Prostate gland (tissue), 2 donors: ENCODE measurements at regions not wholly inside any gene's neighbourhood (a gene's known extent, or its start where the extent isn't known, plus 50 kb on each side); places are given as distances from the start of the nearest gene placed in this dataset.

Experiments
- POLR2A ChIP-seq: fragments of 450-650 bp; IDR thresholded peaks from one replicate; pipeline ENCODE4 v1.6.1; 2016; ENCODE audit warnings: antibody characterized with exemption, mild to moderate bottlenecking
- POLR2AphosphoS5 ChIP-seq: sonication (generic); formaldehyde crosslinking; IDR thresholded peaks from one replicate; pipeline ENCODE4 v1.6.1; 2017; ENCODE audit warnings: antibody characterized with exemption
- TF ChIP-seq, protein P1 (sequence below), 4 experiments: fragments of 200-600 bp in 2 of 4; fragments of 450-650 bp in 2 of 4; sonication (generic) in 2 of 4; IDR thresholded peaks; 1 replicate in 3 of 4; 2 replicates in 1 of 4; pipeline ENCODE4 v1.5.1; 2016 to 2019; ENCODE audit warnings: antibody characterized with exemption in 4 of 4, mild to moderate bottlenecking in 2 of 4, moderate library complexity in 2 of 4

DNA sequence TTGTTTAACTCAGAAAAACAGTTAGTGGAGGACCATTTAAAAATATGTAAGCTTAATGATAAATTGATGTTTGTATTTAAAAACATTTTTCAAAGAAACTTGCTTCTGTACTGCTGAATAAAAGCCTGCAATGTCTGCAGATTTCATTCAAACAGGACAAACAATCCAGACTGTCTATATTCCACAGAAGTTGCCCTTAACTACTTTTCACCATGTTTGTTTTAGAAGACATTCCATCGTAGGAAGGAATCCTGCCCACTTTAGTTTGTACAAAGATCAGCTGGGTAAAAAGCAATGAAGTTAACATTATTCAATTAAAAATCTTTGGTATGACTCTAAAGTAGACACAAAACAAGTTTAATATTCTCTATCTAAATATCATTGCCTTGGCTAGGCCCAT, 195.7 kb upstream of the CCNH start:
- TF ChIP-seq POLR2A (no peak), POLR2AphosphoS5 (no peak)
- TF ChIP-seq, protein P1, sequence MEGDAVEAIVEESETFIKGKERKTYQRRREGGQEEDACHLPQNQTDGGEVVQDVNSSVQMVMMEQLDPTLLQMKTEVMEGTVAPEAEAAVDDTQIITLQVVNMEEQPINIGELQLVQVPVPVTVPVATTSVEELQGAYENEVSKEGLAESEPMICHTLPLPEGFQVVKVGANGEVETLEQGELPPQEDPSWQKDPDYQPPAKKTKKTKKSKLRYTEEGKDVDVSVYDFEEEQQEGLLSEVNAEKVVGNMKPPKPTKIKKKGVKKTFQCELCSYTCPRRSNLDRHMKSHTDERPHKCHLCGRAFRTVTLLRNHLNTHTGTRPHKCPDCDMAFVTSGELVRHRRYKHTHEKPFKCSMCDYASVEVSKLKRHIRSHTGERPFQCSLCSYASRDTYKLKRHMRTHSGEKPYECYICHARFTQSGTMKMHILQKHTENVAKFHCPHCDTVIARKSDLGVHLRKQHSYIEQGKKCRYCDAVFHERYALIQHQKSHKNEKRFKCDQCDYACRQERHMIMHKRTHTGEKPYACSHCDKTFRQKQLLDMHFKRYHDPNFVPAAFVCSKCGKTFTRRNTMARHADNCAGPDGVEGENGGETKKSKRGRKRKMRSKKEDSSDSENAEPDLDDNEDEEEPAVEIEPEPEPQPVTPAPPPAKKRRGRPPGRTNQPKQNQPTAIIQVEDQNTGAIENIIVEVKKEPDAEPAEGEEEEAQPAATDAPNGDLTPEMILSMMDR (IDR thresholded peaks at IDR 0.05), result no peak
